Central memory CD8-positive, alpha-beta T cell (primary cell): ENCODE measurements at regions not wholly inside any gene's neighbourhood (a gene's known extent, or its start where the extent isn't known, plus 50 kb on each side); places are given as distances from the start of the nearest gene placed in this dataset.

Source experiments
- ATAC-seq: fragments of 150-1000 bp; cut with Tn5 transposase; replicated peaks from 2 replicates; pipeline ENCODE4 v1.10.0; 2022; ENCODE audit warnings: mild to moderate bottlenecking, moderate FRiP score, moderate number of reproducible peaks; ENCODE audit not compliant: poor library complexity, severe bottlenecking; ENCODE audit errors: extremely low read depth
- DNase-seq, 2 donors: peaks; one replicate each; pipeline ENCODE4 v3.0.0; 2021; ENCODE audit warnings: low spot score in 2 of 2
- H3K27ac Mint-ChIP-seq: one replicate; pipeline ENCODE4 v1.8.0; 2022; ENCODE audit warnings: low read depth, mild to moderate bottlenecking, moderate library complexity, mixed read lengths
- H3K27me3 Mint-ChIP-seq: one replicate; pipeline ENCODE4 v1.8.0; 2022; ENCODE audit warnings: mixed read lengths
- H3K36me3 Mint-ChIP-seq: one replicate; pipeline ENCODE4 v1.8.0; 2022; ENCODE audit warnings: mild to moderate bottlenecking, moderate library complexity, mixed read lengths; ENCODE audit not compliant: insufficient read depth
- H3K4me1 Mint-ChIP-seq: one replicate; pipeline ENCODE4 v1.8.0; 2022; ENCODE audit warnings: mixed read lengths
- H3K4me3 Mint-ChIP-seq: one replicate; pipeline ENCODE4 v1.8.0; 2022; ENCODE audit warnings: mild to moderate bottlenecking, moderate library complexity, mixed read lengths
- H3K9me3 Mint-ChIP-seq: one replicate; pipeline ENCODE4 v1.8.0; 2022; ENCODE audit warnings: mixed read lengths

GRCh38 chr1:209431402-209431801 is 152.1 kb upstream of the CAMK1G start:
- Mint-ChIP-seq H3K27me3 (peaks cover 71% of the 10 kb centered on the region), H3K36me3 (peaks cover 3% of the 10 kb centered on the region), H3K9me3 (no peaks in the 10 kb centered on the region), H3K27ac (no peak overlapping the region), H3K4me3 (no peak overlapping the region), H3K4me1 (no peaks in the 10 kb centered on the region)
- ATAC-seq (no peak), DNase-seq (no peak)

GRCh38 chr1:209431813-209432442 is 151.6 kb upstream of the CAMK1G start:
- Mint-ChIP-seq H3K36me3 (peaks cover 3% of the 10 kb centered on the region), H3K4me3 (no peak overlapping the region), H3K27ac (no peak overlapping the region), H3K27me3 (peaks cover 71% of the 10 kb centered on the region), H3K9me3 (no peaks in the 10 kb centered on the region), H3K4me1 (no peaks in the 10 kb centered on the region)
- ATAC-seq (no peak), DNase-seq (no peak)

GRCh38 chr1:209432443-209432825 is 151.1 kb upstream of the CAMK1G start:
- no peak overlapping the region for H3K4me3 Mint-ChIP-seq
- no peaks in the 10 kb centered on the region for H3K9me3 Mint-ChIP-seq
- peaks cover 68% of the 10 kb centered on the region for H3K27me3 Mint-ChIP-seq
- H3K4me1 Mint-ChIP-seq, result no peaks in the 10 kb centered on the region
- ATAC-seq (no peak), DNase-seq (no peak)
- peaks cover 3% of the 10 kb centered on the region for H3K36me3 Mint-ChIP-seq
- H3K27ac Mint-ChIP-seq, result no peak overlapping the region

- Mint-ChIP-seq H3K27me3 (peaks cover 56% of the 10 kb centered on the region), H3K4me3 (no peak overlapping the region), H3K27ac (no peak overlapping the region), H3K36me3 (peaks cover 3% of the 10 kb centered on the region), H3K9me3 (no peaks in the 10 kb centered on the region), H3K4me1 (no peaks in the 10 kb centered on the region)
- no peak for DNase-seq
- no peak for ATAC-seq
Observed at GRCh38 chr1:209433649-209434031, 149.9 kb upstream of the CAMK1G start.

GRCh38 chr1:209434066-209434465 is 149.4 kb upstream of the CAMK1G start:
- H3K4me3 Mint-ChIP-seq, result no peak overlapping the region
- no peak overlapping the region for H3K27ac Mint-ChIP-seq
- peaks cover 3% of the 10 kb centered on the region for H3K36me3 Mint-ChIP-seq
- DNase-seq (no peak), ATAC-seq (no peak)
- H3K4me1 Mint-ChIP-seq, result no peaks in the 10 kb centered on the region
- H3K9me3 Mint-ChIP-seq, result no peaks in the 10 kb centered on the region
- peaks cover 52% of the 10 kb centered on the region for H3K27me3 Mint-ChIP-seq

- ATAC-seq (no peak), DNase-seq (no peak)
- H3K4me3 Mint-ChIP-seq, result no peak overlapping the region
- no peak overlapping the region for H3K27ac Mint-ChIP-seq
- H3K36me3 Mint-ChIP-seq, result peaks cover 3% of the 10 kb centered on the region
- H3K9me3 Mint-ChIP-seq, result peaks cover under 1% of the 10 kb centered on the region
- peaks cover 45% of the 10 kb centered on the region for H3K27me3 Mint-ChIP-seq
- no peaks in the 10 kb centered on the region for H3K4me1 Mint-ChIP-seq
Observed at GRCh38 chr1:209434631-209435217, 148.8 kb upstream of the CAMK1G start.

- Mint-ChIP-seq H3K27me3 (peaks cover 34% of the 10 kb centered on the region), H3K9me3 (peaks cover 5% of the 10 kb centered on the region), H3K27ac (no peak overlapping the region), H3K4me1 (no peaks in the 10 kb centered on the region), H3K4me3 (no peak overlapping the region), H3K36me3 (peaks cover 3% of the 10 kb centered on the region)
- ATAC-seq (no peak), DNase-seq (no peak)
Observed at GRCh38 chr1:209435654-209436566, 147.6 kb upstream of the CAMK1G start.

GRCh38 chr1:209439828-209440227 is 143.7 kb upstream of the CAMK1G start:
- H3K4me3 Mint-ChIP-seq, result no peak overlapping the region
- ATAC-seq, result no peak
- no peaks in the 10 kb centered on the region for H3K4me1 Mint-ChIP-seq
- no peak for DNase-seq
- H3K27ac Mint-ChIP-seq, result no peak overlapping the region
- no peaks in the 10 kb centered on the region for H3K36me3 Mint-ChIP-seq
- H3K27me3 Mint-ChIP-seq, result peaks cover 12% of the 10 kb centered on the region
- peaks cover 5% of the 10 kb centered on the region for H3K9me3 Mint-ChIP-seq

GRCh38 chr1:209443361-209443931 is 140.1 kb upstream of the CAMK1G start:
- H3K27me3 Mint-ChIP-seq, result no peaks in the 10 kb centered on the region
- ATAC-seq (no peak), DNase-seq (no peak)
- no peak overlapping the region for H3K4me3 Mint-ChIP-seq
- peaks cover 5% of the 10 kb centered on the region for H3K9me3 Mint-ChIP-seq
- no peaks in the 10 kb centered on the region for H3K4me1 Mint-ChIP-seq
- no peak overlapping the region for H3K27ac Mint-ChIP-seq
- H3K36me3 Mint-ChIP-seq, result no peaks in the 10 kb centered on the region

GRCh38 chr1:209443975-209444651 is 139.4 kb upstream of the CAMK1G start:
- no peaks in the 10 kb centered on the region for H3K36me3 Mint-ChIP-seq
- DNase-seq (no peak), ATAC-seq (no peak)
- no peaks in the 10 kb centered on the region for H3K4me1 Mint-ChIP-seq
- H3K27me3 Mint-ChIP-seq, result no peaks in the 10 kb centered on the region
- H3K4me3 Mint-ChIP-seq, result no peak overlapping the region
- peaks cover 5% of the 10 kb centered on the region for H3K9me3 Mint-ChIP-seq
- no peak overlapping the region for H3K27ac Mint-ChIP-seq

GRCh38 chr1:209444961-209445360 is 138.6 kb upstream of the CAMK1G start:
- peaks cover 3% of the 10 kb centered on the region for H3K9me3 Mint-ChIP-seq
- DNase-seq (no peak), ATAC-seq (no peak)
- no peak overlapping the region for H3K4me3 Mint-ChIP-seq
- no peaks in the 10 kb centered on the region for H3K4me1 Mint-ChIP-seq
- peaks cover 6% of the 10 kb centered on the region for H3K27me3 Mint-ChIP-seq
- H3K27ac Mint-ChIP-seq, result no peak overlapping the region
- H3K36me3 Mint-ChIP-seq, result no peaks in the 10 kb centered on the region

GRCh38 chr1:209445576-209445975 is 137.9 kb upstream of the CAMK1G start:
- no peaks in the 10 kb centered on the region for H3K9me3 Mint-ChIP-seq
- H3K4me1 Mint-ChIP-seq, result no peaks in the 10 kb centered on the region
- H3K27me3 Mint-ChIP-seq, result peaks cover 8% of the 10 kb centered on the region
- H3K27ac Mint-ChIP-seq, result no peak overlapping the region
- DNase-seq (no peak), ATAC-seq (no peak)
- H3K36me3 Mint-ChIP-seq, result no peaks in the 10 kb centered on the region
- no peak overlapping the region for H3K4me3 Mint-ChIP-seq
